IMR-90 (cell line): ENCODE measurements at regions not wholly inside any gene's neighbourhood (a gene's known extent, or its start where the extent isn't known, plus 50 kb on each side); places are given as distances from the start of the nearest gene placed in this dataset.

Source experiments
- ATAC-seq: fragments of 200-7000 bp; cut with Tn5 transposase; 2 replicates; pipeline ENCODE4 v1.9.1; 2020; ENCODE audit warnings: low read depth, mild to moderate bottlenecking, moderate library complexity
- BruUV-seq: library from RNA; stranded (reverse); fragments of 400-500 nt; replicated peaks from 2 replicates; lab custom pipeline; 2021; lab: Mats Ljungman, UMichigan
- CTCF ChIA-PET: fragments of 300-600 bp; formaldehyde crosslinking; extraction: SDS; loops from one replicate; lab custom pipeline; 2021; ENCODE audit warnings: antibody characterized with exemption; lab: Yijun Ruan, JAX
- POLR2A ChIA-PET: fragments of 300-600 bp; sonication (Branson Sonifier 250); formaldehyde crosslinking; loops from one replicate; lab custom pipeline; 2022; ENCODE audit warnings: antibody characterized with exemption; ENCODE audit not compliant: unreplicated experiment; lab: Charles Lee
- DNase-seq: peaks from one replicate; pipeline ENCODE4 v3.0.0; 2013
- H2AFZ ChIP-seq: replicated peaks from 2 replicates; pipeline ENCODE3; 2013; ENCODE audit warnings: low read length, mild to moderate bottlenecking; ENCODE audit not compliant: poor library complexity
- H2AK5ac ChIP-seq: 2 replicates; pipeline ENCODE4 v1.6.1; 2013; ENCODE audit warnings: low read depth, low read length, inconsistent platforms
- H2AK9ac ChIP-seq: replicated peaks from 2 replicates; pipeline ENCODE3; 2013; ENCODE audit warnings: mild to moderate bottlenecking, low read depth, low read length, moderate library complexity; ENCODE audit not compliant: poor library complexity
- H2BK120ac ChIP-seq: 2 replicates; pipeline ENCODE4 v1.6.1; 2013; ENCODE audit warnings: low read depth, low read length, inconsistent platforms
- H2BK15ac ChIP-seq: 3 replicates; pipeline ENCODE4 v1.6.1; 2013; ENCODE audit warnings: low read depth, low read length, inconsistent platforms
- H2BK20ac ChIP-seq: 2 replicates; pipeline ENCODE4 v1.6.1; 2013; ENCODE audit warnings: low read depth, mild to moderate bottlenecking, inconsistent platforms, low read length, moderate library complexity
- H2BK5ac ChIP-seq: 2 replicates; pipeline ENCODE4 v1.6.1; 2013; ENCODE audit warnings: mild to moderate bottlenecking, low read depth, low read length, inconsistent platforms; ENCODE audit not compliant: poor library complexity, severe bottlenecking
- H3K14ac ChIP-seq: replicated peaks from 2 replicates; pipeline ENCODE4 v1.6.1; 2013; ENCODE audit warnings: low read depth, low read length, inconsistent platforms
- H3K18ac ChIP-seq: 2 replicates; pipeline ENCODE4 v1.6.1; 2013; ENCODE audit warnings: low read depth, low read length, control low read depth
- H3K23ac ChIP-seq: 2 replicates; pipeline ENCODE4 v1.6.1; 2013; ENCODE audit warnings: low read depth, low read length, inconsistent platforms
- H3K27ac ChIP-seq: 2 replicates; pipeline ENCODE4 v1.5.1; 2013; ENCODE audit warnings: mild to moderate bottlenecking, control low read depth, low read length; ENCODE audit not compliant: insufficient read depth
- H3K27me3 ChIP-seq: 2 replicates; pipeline ENCODE4 v1.6.1; 2013; ENCODE audit warnings: low read length; ENCODE audit not compliant: control insufficient read depth, insufficient read depth
- H3K36me3 ChIP-seq: 2 replicates; pipeline ENCODE4 v1.6.1; 2013; ENCODE audit warnings: low read length, mixed read lengths; ENCODE audit not compliant: control insufficient read depth, insufficient read depth
- H3K4ac ChIP-seq: 2 replicates; pipeline ENCODE4 v1.6.1; 2013; ENCODE audit warnings: low read depth, low read length, inconsistent platforms
- H3K4me1 ChIP-seq: 2 replicates; pipeline ENCODE4 v1.6.1; 2013; ENCODE audit warnings: low read length, mixed read lengths; ENCODE audit not compliant: control insufficient read depth, insufficient read depth
- H3K4me2 ChIP-seq: 2 replicates; pipeline ENCODE4 v1.6.1; 2013; ENCODE audit warnings: low read depth, mild to moderate bottlenecking, control low read depth, low read length, moderate library complexity
- H3K4me3 ChIP-seq: 2 replicates; pipeline ENCODE4 v1.5.1; 2013; ENCODE audit warnings: low read depth, mild to moderate bottlenecking, control low read depth, low read length, moderate library complexity; ENCODE audit not compliant: insufficient read depth
- H3K56ac ChIP-seq: 2 replicates; pipeline ENCODE4 v1.6.1; 2013; ENCODE audit warnings: low read length, inconsistent platforms; ENCODE audit not compliant: insufficient read depth; ENCODE audit errors: extremely low read depth
- H3K79me1 ChIP-seq, 2 experiments: 2 replicates each; pipeline ENCODE4 v1.6.1; 2013; ENCODE audit warnings: low read length in 2 of 2, inconsistent platforms in 1 of 2, low read depth in 1 of 2
- H3K9ac ChIP-seq: 2 replicates; pipeline ENCODE4 v1.6.1; 2013; ENCODE audit warnings: low read depth, low read length, control low read depth
- H3K9me1 ChIP-seq: 2 replicates; pipeline ENCODE4 v1.6.1; 2013; ENCODE audit warnings: low read length, inconsistent platforms; ENCODE audit not compliant: insufficient read depth
- H3K9me3 ChIP-seq: 2 replicates; pipeline ENCODE4 v1.6.1; 2013; ENCODE audit warnings: low read length; ENCODE audit not compliant: control insufficient read depth, insufficient read depth
- H4K20me1 ChIP-seq: 2 replicates; pipeline ENCODE4 v1.6.1; 2013; ENCODE audit warnings: low read length, inconsistent platforms; ENCODE audit not compliant: insufficient read depth
- H4K5ac ChIP-seq: 2 replicates; pipeline ENCODE4 v1.6.1; 2013; ENCODE audit warnings: mild to moderate bottlenecking, low read depth, low read length, control low read depth
- H4K8ac ChIP-seq, 2 experiments: 2 replicates each; pipeline ENCODE4 v1.6.1; 2013; ENCODE audit warnings: low read depth in 2 of 2, low read length in 2 of 2, control low read depth in 1 of 2, inconsistent platforms in 1 of 2
- H4K91ac ChIP-seq: 2 replicates; pipeline ENCODE4 v1.6.1; 2013; ENCODE audit warnings: low read depth, low read length, inconsistent platforms; ENCODE audit not compliant: insufficient read depth
- MAFK ChIP-seq: IDR thresholded peaks from 2 replicates; pipeline ENCODE4 v1.6.1; 2012; ENCODE audit warnings: low read depth, low read length, improper control_type of control experiment
- NFE2L2 ChIP-seq: fragments of 150-350 bp; IDR thresholded peaks from 2 replicates; pipeline ENCODE4 v1.6.1; 2016; ENCODE audit warnings: low read depth, mild to moderate bottlenecking, low read length
- dilution Hi-C: fragments of 300-500 bp; cut with HindIII; formaldehyde crosslinking; loops from one replicate; pipeline ENCODE4 v1.14.3; 2018; ENCODE audit warnings: low sequenced_read_pairs; ENCODE audit not compliant: unreplicated experiment
- in situ Hi-C: fragments of 300-500 bp; cut with MboI; formaldehyde crosslinking; loops from 3 replicates; pipeline ENCODE4 v1.14.3; 2019; ENCODE audit warnings: low sequenced_read_pairs, inconsistent platforms, mixed read lengths
- intact Hi-C: fragments of 100-400 bp; cut with micrococcal nuclease; formaldehyde crosslinking; loops from 2 replicates; pipeline ENCODE4 v1.10.0; 2022

DNA sequence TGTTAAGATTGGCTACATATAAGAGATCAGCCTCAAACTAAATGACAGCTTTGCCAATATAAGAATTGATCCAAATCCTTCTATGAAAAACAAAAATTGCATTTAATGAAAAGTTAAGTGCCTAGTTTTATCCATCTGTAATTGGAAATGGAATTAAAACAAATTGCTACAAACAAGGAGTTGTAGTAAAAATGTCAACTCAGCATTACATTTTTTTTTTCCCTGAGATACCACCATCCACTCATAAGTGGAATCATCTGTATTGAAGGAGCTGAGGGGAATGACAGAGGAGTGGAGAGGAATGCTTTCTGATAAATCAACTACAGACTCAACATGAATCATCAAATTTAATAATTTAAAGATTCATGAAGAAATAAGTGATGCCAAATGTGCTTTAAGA lies 601.8 kb downstream of the TMEM182 start:
- H3K4me2 ChIP-seq = no peak overlapping the region
- H3K36me3 ChIP-seq = no peaks in the 10 kb centered on the region
- H3K9me1 ChIP-seq = no peaks in the 10 kb centered on the region
- TF ChIP-seq MAFK (peak; percentile 94), NFE2L2 (no peak)
- H4K20me1 ChIP-seq = no peaks in the 10 kb centered on the region
- no peaks in the 10 kb centered on the region; the same call in 1 of the 2 replicates for H3K9me3 ChIP-seq
- no peak overlapping the region for H2AK9ac ChIP-seq
- H3K4me3 ChIP-seq = no peak overlapping the region
- no TSS peak for BruUV-seq
- H2BK5ac ChIP-seq = no peak overlapping the region
- H4K91ac ChIP-seq = no peak overlapping the region
- no peaks in the 10 kb centered on the region for H3K4me1 ChIP-seq
- in situ Hi-C loops = no loop called here
- no peaks in the 10 kb centered on the region for H3K27me3 ChIP-seq
- no peak overlapping the region for H2BK15ac ChIP-seq
- dilution Hi-C loops = no loop called here
- H3K18ac ChIP-seq = no peak overlapping the region
- H3K9ac ChIP-seq = no peak overlapping the region
- H3K23ac ChIP-seq = no peak overlapping the region
- DNase-seq (no peak), ATAC-seq (no peak)
- POLR2A ChIA-PET = no interaction called here
- H3K14ac ChIP-seq = no peak overlapping the region
- no peaks in the 10 kb centered on the region for H3K79me1 ChIP-seq
- CTCF ChIA-PET = no interaction called here
- no peak overlapping the region for H4K8ac ChIP-seq
- intact Hi-C loops = no loop called here
- no peak overlapping the region for H2AK5ac ChIP-seq
- no peak overlapping the region for H3K56ac ChIP-seq
- H3K4ac ChIP-seq = no peak overlapping the region
- H2AFZ ChIP-seq = no peak overlapping the region
- no peak overlapping the region for H4K5ac ChIP-seq
- no peak overlapping the region for H2BK20ac ChIP-seq
- no peak overlapping the region for H3K27ac ChIP-seq
- H2BK120ac ChIP-seq = no peak overlapping the region
